HEK293 (cell line): ENCODE measurements at regions not wholly inside any gene's neighbourhood (a gene's known extent, or its start where the extent isn't known, plus 50 kb on each side); places are given as distances from the start of the nearest gene placed in this dataset.

Experiments used
- HOXA7 ChIP-seq: sonication (generic); formaldehyde crosslinking; IDR thresholded peaks from 2 replicates; pipeline ENCODE4 v1.8.1; 2022; ENCODE audit warnings: missing genetic modification reagents, borderline replicate concordance
- SP2 ChIP-seq: fragments of 450-650 bp; formaldehyde crosslinking; IDR thresholded peaks from 2 replicates; pipeline ENCODE4 v1.5.1; 2016; ENCODE audit warnings: missing biosample characterization, missing genetic modification characterization
- ZNF211 ChIP-seq: fragments of 450-650 bp; formaldehyde crosslinking; IDR thresholded peaks from 2 replicates; pipeline ENCODE4 v1.5.1; 2016; ENCODE audit warnings: low read depth, missing biosample characterization, missing genetic modification characterization
- ZNF501 ChIP-seq: fragments of 450-650 bp; formaldehyde crosslinking; IDR thresholded peaks from 2 replicates; pipeline ENCODE4 v1.5.1; 2016; ENCODE audit warnings: missing biosample characterization, missing genetic modification characterization
- ZNF785 ChIP-seq: fragments of 450-650 bp; formaldehyde crosslinking; IDR thresholded peaks from 2 replicates; pipeline ENCODE4 v1.5.1; 2016; ENCODE audit warnings: missing biosample characterization, missing genetic modification characterization
- TF ChIP-seq, protein P1 (sequence below): fragments of 450-650 bp; formaldehyde crosslinking; IDR thresholded peaks from 2 replicates; pipeline ENCODE4 v1.5.1; 2016; ENCODE audit warnings: missing biosample characterization, missing genetic modification characterization
- TF ChIP-seq, protein P2 (sequence below): fragments of 450-650 bp; formaldehyde crosslinking; IDR thresholded peaks from 2 replicates; pipeline ENCODE4 v1.5.1; 2017; ENCODE audit warnings: missing biosample characterization, missing genetic modification characterization
- TF ChIP-seq, protein P3 (sequence below): fragments of 450-650 bp; IDR thresholded peaks from 2 replicates; pipeline ENCODE4 v1.5.1; 2018; ENCODE audit warnings: missing biosample characterization, mild to moderate bottlenecking, missing genetic modification characterization

DNA sequence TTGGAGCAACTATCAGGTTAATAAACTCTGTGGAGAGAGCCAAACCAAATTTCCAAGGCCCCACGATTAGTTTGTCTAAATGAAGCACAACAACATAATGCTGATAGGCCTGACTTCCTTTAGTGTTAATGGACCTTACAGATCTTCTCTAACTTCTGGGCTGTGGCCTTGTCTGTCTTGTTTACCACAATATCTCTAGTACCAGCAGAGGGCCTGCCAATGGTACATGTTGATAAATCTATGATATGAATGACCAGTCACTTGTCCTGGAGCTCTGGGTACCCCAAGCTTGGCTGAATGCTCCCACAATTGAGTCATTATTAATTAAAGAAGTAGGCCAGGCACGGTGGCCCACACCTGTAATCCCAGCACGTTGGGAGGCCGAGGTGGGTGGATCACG is 78.9 kb upstream of the CISTR start:
- TF ChIP-seq, protein P1, sequence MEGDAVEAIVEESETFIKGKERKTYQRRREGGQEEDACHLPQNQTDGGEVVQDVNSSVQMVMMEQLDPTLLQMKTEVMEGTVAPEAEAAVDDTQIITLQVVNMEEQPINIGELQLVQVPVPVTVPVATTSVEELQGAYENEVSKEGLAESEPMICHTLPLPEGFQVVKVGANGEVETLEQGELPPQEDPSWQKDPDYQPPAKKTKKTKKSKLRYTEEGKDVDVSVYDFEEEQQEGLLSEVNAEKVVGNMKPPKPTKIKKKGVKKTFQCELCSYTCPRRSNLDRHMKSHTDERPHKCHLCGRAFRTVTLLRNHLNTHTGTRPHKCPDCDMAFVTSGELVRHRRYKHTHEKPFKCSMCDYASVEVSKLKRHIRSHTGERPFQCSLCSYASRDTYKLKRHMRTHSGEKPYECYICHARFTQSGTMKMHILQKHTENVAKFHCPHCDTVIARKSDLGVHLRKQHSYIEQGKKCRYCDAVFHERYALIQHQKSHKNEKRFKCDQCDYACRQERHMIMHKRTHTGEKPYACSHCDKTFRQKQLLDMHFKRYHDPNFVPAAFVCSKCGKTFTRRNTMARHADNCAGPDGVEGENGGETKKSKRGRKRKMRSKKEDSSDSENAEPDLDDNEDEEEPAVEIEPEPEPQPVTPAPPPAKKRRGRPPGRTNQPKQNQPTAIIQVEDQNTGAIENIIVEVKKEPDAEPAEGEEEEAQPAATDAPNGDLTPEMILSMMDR (tag by site-specific recombination), result no peak
- no peak for TF ChIP-seq ZNF211 (tag by site-specific recombination)
- TF ChIP-seq SP2 (tag by site-specific recombination), result no peak
- TF ChIP-seq, protein P2, sequence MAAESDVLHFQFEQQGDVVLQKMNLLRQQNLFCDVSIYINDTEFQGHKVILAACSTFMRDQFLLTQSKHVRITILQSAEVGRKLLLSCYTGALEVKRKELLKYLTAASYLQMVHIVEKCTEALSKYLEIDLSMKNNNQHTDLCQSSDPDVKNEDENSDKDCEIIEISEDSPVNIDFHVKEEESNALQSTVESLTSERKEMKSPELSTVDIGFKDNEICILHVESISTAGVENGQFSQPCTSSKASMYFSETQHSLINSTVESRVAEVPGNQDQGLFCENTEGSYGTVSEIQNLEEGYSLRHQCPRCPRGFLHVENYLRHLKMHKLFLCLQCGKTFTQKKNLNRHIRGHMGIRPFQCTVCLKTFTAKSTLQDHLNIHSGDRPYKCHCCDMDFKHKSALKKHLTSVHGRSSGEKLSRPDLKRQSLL, result no peak
- TF ChIP-seq, protein P3, sequence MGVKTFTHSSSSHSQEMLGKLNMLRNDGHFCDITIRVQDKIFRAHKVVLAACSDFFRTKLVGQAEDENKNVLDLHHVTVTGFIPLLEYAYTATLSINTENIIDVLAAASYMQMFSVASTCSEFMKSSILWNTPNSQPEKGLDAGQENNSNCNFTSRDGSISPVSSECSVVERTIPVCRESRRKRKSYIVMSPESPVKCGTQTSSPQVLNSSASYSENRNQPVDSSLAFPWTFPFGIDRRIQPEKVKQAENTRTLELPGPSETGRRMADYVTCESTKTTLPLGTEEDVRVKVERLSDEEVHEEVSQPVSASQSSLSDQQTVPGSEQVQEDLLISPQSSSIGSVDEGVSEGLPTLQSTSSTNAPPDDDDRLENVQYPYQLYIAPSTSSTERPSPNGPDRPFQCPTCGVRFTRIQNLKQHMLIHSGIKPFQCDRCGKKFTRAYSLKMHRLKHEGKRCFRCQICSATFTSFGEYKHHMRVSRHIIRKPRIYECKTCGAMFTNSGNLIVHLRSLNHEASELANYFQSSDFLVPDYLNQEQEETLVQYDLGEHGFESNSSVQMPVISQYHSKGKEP, result no peak
- no peak for TF ChIP-seq ZNF501 (tag by site-specific recombination)
- TF ChIP-seq ZNF785, result no peak
- no peak for TF ChIP-seq HOXA7 (CRISPR knock-in tag)
